Activated CD4-positive, alpha-beta T cell treated with anti-CD3 and anti-CD28 coated beads for 36 hours (primary cell): ENCODE measurements at regions not wholly inside any gene's neighbourhood (a gene's known extent, or its start where the extent isn't known, plus 50 kb on each side); places are given as distances from the start of the nearest gene placed in this dataset.

ENCODE experiments used
- ATAC-seq: fragments of 200-7000 bp; cut with Tn5 transposase; one replicate; pipeline ENCODE4 v1.10.0; 2021; ENCODE audit warnings: mild to moderate bottlenecking, moderate library complexity
- CTCF ChIA-PET: fragments of 350-600 bp; sonication (Branson Sonifier 250); formaldehyde crosslinking; loops from one replicate; lab custom pipeline; 2021; ENCODE audit warnings: antibody characterized with exemption; lab: Charles Lee
- POLR2A ChIA-PET: fragments of 350-600 bp; sonication (Branson Sonifier 250); formaldehyde crosslinking; loops from one replicate; lab custom pipeline; 2021; ENCODE audit warnings: antibody characterized with exemption, inconsistent platforms; lab: Charles Lee
- DNase-seq: peaks from one replicate; pipeline ENCODE4 v3.0.0-alpha.2; 2020
- H3K27ac Mint-ChIP-seq: one replicate; pipeline ENCODE4 v1.8.0; 2021; ENCODE audit warnings: mixed read lengths
- H3K27me3 Mint-ChIP-seq: one replicate; pipeline ENCODE4 v1.8.0; 2021; ENCODE audit warnings: mixed read lengths
- H3K36me3 Mint-ChIP-seq: one replicate; pipeline ENCODE4 v1.8.0; 2021; ENCODE audit warnings: low read depth, mixed read lengths
- H3K4me1 Mint-ChIP-seq: one replicate; pipeline ENCODE4 v1.8.0; 2021; ENCODE audit warnings: mixed read lengths
- H3K4me3 Mint-ChIP-seq: one replicate; pipeline ENCODE4 v1.8.0; 2021; ENCODE audit warnings: mild to moderate bottlenecking, moderate library complexity, mixed read lengths
- H3K9me3 Mint-ChIP-seq: one replicate; pipeline ENCODE4 v1.8.0; 2021; ENCODE audit warnings: low read depth, mixed read lengths
- intact Hi-C, 2 experiments: fragments of 100-400 bp; cut with DNase I in 1 of 2; cut with micrococcal nuclease in 1 of 2; formaldehyde crosslinking; loops; one replicate each; pipeline versions ENCODE4 v1.14.2 to v1.15.1; 2022 to 2024; cut with DNase I, micrococcal nuclease

- ChIA-PET POLR2A (no interaction called here), CTCF (no interaction called here)
- intact Hi-C loops, result no loop called here
- H3K27ac Mint-ChIP-seq, result no peak overlapping the region
- ATAC-seq (no peak), DNase-seq (no peak)
- no peaks in the 10 kb centered on the region for H3K9me3 Mint-ChIP-seq
- peaks cover 18% of the 10 kb centered on the region for H3K27me3 Mint-ChIP-seq
- H3K4me1 Mint-ChIP-seq, result no peaks in the 10 kb centered on the region
- H3K36me3 Mint-ChIP-seq, result no peaks in the 10 kb centered on the region
- no peak overlapping the region for H3K4me3 Mint-ChIP-seq
These were observed 156.6 kb downstream of the ADRA2A start for GRCh38 chr10:111233439-111233838.

- Mint-ChIP-seq H3K9me3 (no peaks in the 10 kb centered on the region), H3K4me3 (no peak overlapping the region), H3K27me3 (peaks cover 17% of the 10 kb centered on the region), H3K36me3 (no peaks in the 10 kb centered on the region), H3K4me1 (no peaks in the 10 kb centered on the region), H3K27ac (no peak overlapping the region)
- ChIA-PET CTCF (interaction anchor here (0.6 kb wide), 1 partner anchor 581 kb away, joined by 3 read pairs; no protein-coding TSS in a partner anchor), POLR2A (no interaction called here)
- DNase-seq (no peak), ATAC-seq (no peak)
- intact Hi-C loops, result no loop called here
These were observed 157.5 kb downstream of the ADRA2A start for GRCh38 chr10:111234234-111234913.

- Mint-ChIP-seq H3K27me3 (peaks cover 19% of the 10 kb centered on the region), H3K4me1 (no peaks in the 10 kb centered on the region), H3K4me3 (no peak overlapping the region), H3K27ac (no peak overlapping the region), H3K36me3 (no peaks in the 10 kb centered on the region), H3K9me3 (no peaks in the 10 kb centered on the region)
- ATAC-seq, result no peak
- intact Hi-C loops, result no loop called here
- no peak for DNase-seq
- POLR2A ChIA-PET, result no interaction called here
- CTCF ChIA-PET, result interaction anchor here (0.6 kb wide), 1 partner anchor 582 kb away, joined by 3 read pairs; no protein-coding TSS in a partner anchor
These were observed 158.1 kb downstream of the ADRA2A start for GRCh38 chr10:111234914-111235302.

- Mint-ChIP-seq H3K27ac (no peak overlapping the region), H3K4me3 (no peak overlapping the region), H3K9me3 (no peaks in the 10 kb centered on the region), H3K27me3 (peaks cover 11% of the 10 kb centered on the region), H3K4me1 (no peaks in the 10 kb centered on the region), H3K36me3 (no peaks in the 10 kb centered on the region)
- ChIA-PET POLR2A (no interaction called here), CTCF (interaction anchor here (0.6 kb wide), 1 partner anchor 99 kb away, joined by 3 read pairs; no protein-coding TSS in a partner anchor)
- ATAC-seq, result no peak
- DNase-seq, result no peak
- intact Hi-C loops, result no loop called here
These were observed 163.5 kb downstream of the ADRA2A start for GRCh38 chr10:111240348-111240747.

- intact Hi-C loops, result no loop called here
- no peak overlapping the region for H3K4me3 Mint-ChIP-seq
- peaks cover 21% of the 10 kb centered on the region for H3K27me3 Mint-ChIP-seq
- ChIA-PET POLR2A (no interaction called here), CTCF (interaction anchor here (0.7 kb wide), 1 partner anchor 101 kb away, joined by 3 read pairs; no protein-coding TSS in a partner anchor)
- H3K9me3 Mint-ChIP-seq, result no peaks in the 10 kb centered on the region
- no peak overlapping the region for H3K27ac Mint-ChIP-seq
- ATAC-seq, result no peak
- H3K4me1 Mint-ChIP-seq, result no peaks in the 10 kb centered on the region
- no peak for DNase-seq
- no peaks in the 10 kb centered on the region for H3K36me3 Mint-ChIP-seq
These were observed 166.3 kb downstream of the ADRA2A start for GRCh38 chr10:111243126-111243525.

GRCh38 chr10:111246136-111246535 is 169.3 kb downstream of the ADRA2A start:
- H3K27me3 Mint-ChIP-seq, result peaks cover 18% of the 10 kb centered on the region
- no peaks in the 10 kb centered on the region for H3K4me1 Mint-ChIP-seq
- ChIA-PET POLR2A (no interaction called here), CTCF (no interaction called here)
- H3K9me3 Mint-ChIP-seq, result peaks cover 3% of the 10 kb centered on the region
- no peak for DNase-seq
- intact Hi-C loops, result no loop called here
- no peak for ATAC-seq
- H3K36me3 Mint-ChIP-seq, result no peaks in the 10 kb centered on the region
- no peak overlapping the region for H3K27ac Mint-ChIP-seq
- H3K4me3 Mint-ChIP-seq, result no peak overlapping the region

GRCh38 chr10:111246814-111247452 is 170.1 kb downstream of the ADRA2A start:
- H3K9me3 Mint-ChIP-seq, result peaks cover 3% of the 10 kb centered on the region
- intact Hi-C loops, result no loop called here
- POLR2A ChIA-PET, result no interaction called here
- H3K4me1 Mint-ChIP-seq, result no peaks in the 10 kb centered on the region
- H3K36me3 Mint-ChIP-seq, result no peaks in the 10 kb centered on the region
- H3K4me3 Mint-ChIP-seq, result no peak overlapping the region
- CTCF ChIA-PET, result no interaction called here
- ATAC-seq (no peak), DNase-seq (no peak)
- H3K27me3 Mint-ChIP-seq, result peaks cover 21% of the 10 kb centered on the region
- H3K27ac Mint-ChIP-seq, result no peak overlapping the region

- Mint-ChIP-seq H3K4me1 (no peaks in the 10 kb centered on the region), H3K27me3 (peaks cover 26% of the 10 kb centered on the region), H3K36me3 (no peaks in the 10 kb centered on the region), H3K4me3 (no peak overlapping the region), H3K27ac (no peak overlapping the region), H3K9me3 (peaks cover 3% of the 10 kb centered on the region)
- CTCF ChIA-PET, result no interaction called here
- ATAC-seq, result no peak
- POLR2A ChIA-PET, result no interaction called here
- intact Hi-C loops, result no loop called here
- no peak for DNase-seq
These were observed 171.1 kb downstream of the ADRA2A start for GRCh38 chr10:111247781-111248389.

GRCh38 chr10:111249925-111250324 is 173.1 kb downstream of the ADRA2A start:
- Mint-ChIP-seq H3K9me3 (peaks cover 3% of the 10 kb centered on the region), H3K27ac (no peak overlapping the region), H3K4me1 (no peaks in the 10 kb centered on the region), H3K36me3 (no peaks in the 10 kb centered on the region), H3K4me3 (no peak overlapping the region), H3K27me3 (peaks cover 21% of the 10 kb centered on the region)
- POLR2A ChIA-PET, result no interaction called here
- ATAC-seq (no peak), DNase-seq (no peak)
- CTCF ChIA-PET, result interaction anchor here (0.6 kb wide), 1 partner anchor 114 kb away, joined by 5 read pairs; no protein-coding TSS in a partner anchor
- intact Hi-C loops, result no loop called here

- CTCF ChIA-PET, result no interaction called here
- ATAC-seq, result no peak
- no peaks in the 10 kb centered on the region for H3K4me1 Mint-ChIP-seq
- POLR2A ChIA-PET, result no interaction called here
- no peaks in the 10 kb centered on the region for H3K36me3 Mint-ChIP-seq
- no peaks in the 10 kb centered on the region for H3K9me3 Mint-ChIP-seq
- no peak overlapping the region for H3K27ac Mint-ChIP-seq
- DNase-seq, result no peak
- H3K4me3 Mint-ChIP-seq, result no peak overlapping the region
- intact Hi-C loops, result no loop called here
- peaks cover 33% of the 10 kb centered on the region for H3K27me3 Mint-ChIP-seq
These were observed 184.3 kb downstream of the ADRA2A start for GRCh38 chr10:111261081-111261615.

- DNase-seq (no peak), ATAC-seq (no peak)
- H3K4me3 Mint-ChIP-seq, result no peak overlapping the region
- intact Hi-C loops, result no loop called here
- no peaks in the 10 kb centered on the region for H3K9me3 Mint-ChIP-seq
- peaks cover 36% of the 10 kb centered on the region for H3K27me3 Mint-ChIP-seq
- H3K4me1 Mint-ChIP-seq, result no peaks in the 10 kb centered on the region
- no peak overlapping the region for H3K27ac Mint-ChIP-seq
- no peaks in the 10 kb centered on the region for H3K36me3 Mint-ChIP-seq
- ChIA-PET POLR2A (no interaction called here), CTCF (interaction anchor here (0.9 kb wide), 1 partner anchor 45 kb away, joined by 3 read pairs; no protein-coding TSS in a partner anchor)
These were observed 188.5 kb downstream of the ADRA2A start for GRCh38 chr10:111265341-111265740.
